GM12874 (cell line): ENCODE measurements at regions not wholly inside any gene's neighbourhood (a gene's known extent, or its start where the extent isn't known, plus 50 kb on each side); places are given as distances from the start of the nearest gene placed in this dataset.

Source experiments
- CTCF ChIP-seq: IDR thresholded peaks from 2 replicates; pipeline ENCODE4 v1.5.1; 2011; ENCODE audit warnings: low read depth, mild to moderate bottlenecking, control low read depth, low read length, moderate library complexity; ENCODE audit not compliant: insufficient read depth

- TF ChIP-seq CTCF = no peak
These were observed 243.5 kb downstream of the CBLN4 start for GRCh38 chr20:55761797-55762196.

- TF ChIP-seq CTCF = no peak
These were observed 244.2 kb downstream of the CBLN4 start for GRCh38 chr20:55761100-55761499.

GRCh38 chr20:55760586-55760985, 244.7 kb downstream of the CBLN4 start:
- TF ChIP-seq CTCF = no peak

- no peak for TF ChIP-seq CTCF
These were observed 249.5 kb downstream of the CBLN4 start for GRCh38 chr20:55755861-55756260.

- no peak for TF ChIP-seq CTCF
These were observed 249.9 kb downstream of the CBLN4 start for GRCh38 chr20:55755411-55755810.

GRCh38 chr20:55746723-55747122, 258.6 kb downstream of the CBLN4 start:
- TF ChIP-seq CTCF = no peak

GRCh38 chr20:55745840-55746239, 259.5 kb downstream of the CBLN4 start:
- no peak for TF ChIP-seq CTCF

GRCh38 chr20:55744896-55745295, 260.4 kb downstream of the CBLN4 start:
- TF ChIP-seq CTCF = no peak
